ENCODE measurements at regions not wholly inside any gene's neighbourhood (a gene's known extent, or its start where the extent isn't known, plus 50 kb on each side); places are given as distances from the start of the nearest gene placed in this dataset.

GRCh38 chr22:27310966-27311697, 490.4 kb downstream of the MN1 start:
- TF ChIP-seq CTCF (IDR thresholded peaks at IDR 0.05) (no peak), POLR2A (IDR thresholded peaks at IDR 0.05) (no peak)

Measured in prostate gland (tissue), 2 donors.